GM12892 (cell line): ENCODE measurements at regions not wholly inside any gene's neighbourhood (a gene's known extent, or its start where the extent isn't known, plus 50 kb on each side); places are given as distances from the start of the nearest gene placed in this dataset.

Experiments
- POLR2A ChIP-seq: IDR thresholded peaks from 2 replicates; pipeline ENCODE4 v1.6.1; 2011; ENCODE audit warnings: low read depth, low read length, control low read depth
- POLR2AphosphoS5 ChIP-seq: IDR thresholded peaks from 2 replicates; pipeline ENCODE4 v1.6.1; 2011; ENCODE audit warnings: low read depth, low read length, control low read depth

DNA sequence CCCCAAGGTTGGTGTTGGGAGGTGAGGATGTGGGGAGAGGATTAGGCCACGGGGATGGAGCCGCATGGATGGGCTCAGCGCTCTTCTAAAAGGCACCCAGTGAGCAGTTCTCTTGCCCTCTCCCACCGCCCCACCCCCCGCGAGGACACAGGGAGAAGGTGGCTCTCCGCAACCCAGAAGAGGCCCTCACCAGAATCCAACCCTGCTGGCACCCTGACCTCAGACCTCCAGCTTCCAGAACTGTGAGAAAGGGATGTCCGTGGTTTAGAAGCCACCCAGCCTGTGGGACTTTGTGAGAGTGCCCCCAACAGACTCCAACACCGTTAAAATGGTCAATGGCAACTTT, 242.8 kb upstream of the PPP2R2D start:
- no peak for TF ChIP-seq POLR2A
- TF ChIP-seq POLR2AphosphoS5: no peak
